Gastroesophageal sphincter (tissue), 3 donors: ENCODE measurements at regions not wholly inside any gene's neighbourhood (a gene's known extent, or its start where the extent isn't known, plus 50 kb on each side); places are given as distances from the start of the nearest gene placed in this dataset.
"Not testable (repeated sequence)": the region's sequence is repeated elsewhere in the genome, so short reads cannot be mapped to it uniquely, and the experiment has no call there.

Experiments
- EP300 ChIP-seq: sonication (generic); formaldehyde crosslinking; IDR thresholded peaks from one replicate; pipeline ENCODE4 v1.6.1; 2017; ENCODE audit warnings: antibody characterized with exemption, mild to moderate bottlenecking
- POLR2A ChIP-seq, 2 donors: fragments of 450-650 bp; IDR thresholded peaks; one replicate each; pipeline ENCODE4 v1.6.1; 2017; ENCODE audit warnings: antibody characterized with exemption in 2 of 2, mild to moderate bottlenecking in 2 of 2, moderate library complexity in 1 of 2
- POLR2AphosphoS5 ChIP-seq: sonication (generic); formaldehyde crosslinking; IDR thresholded peaks from one replicate; pipeline ENCODE4 v1.6.1; 2017; ENCODE audit warnings: antibody characterized with exemption
- TF ChIP-seq, protein P1 (sequence below), 4 experiments: fragments of 200-600 bp in 2 of 4; fragments of 450-650 bp in 2 of 4; sonication (generic) in 1 of 4; IDR thresholded peaks; one replicate each; pipeline ENCODE4 v1.5.1; 2017 to 2019; ENCODE audit warnings: antibody characterized with exemption in 4 of 4, mild to moderate bottlenecking in 2 of 4, moderate library complexity in 2 of 4

DNA sequence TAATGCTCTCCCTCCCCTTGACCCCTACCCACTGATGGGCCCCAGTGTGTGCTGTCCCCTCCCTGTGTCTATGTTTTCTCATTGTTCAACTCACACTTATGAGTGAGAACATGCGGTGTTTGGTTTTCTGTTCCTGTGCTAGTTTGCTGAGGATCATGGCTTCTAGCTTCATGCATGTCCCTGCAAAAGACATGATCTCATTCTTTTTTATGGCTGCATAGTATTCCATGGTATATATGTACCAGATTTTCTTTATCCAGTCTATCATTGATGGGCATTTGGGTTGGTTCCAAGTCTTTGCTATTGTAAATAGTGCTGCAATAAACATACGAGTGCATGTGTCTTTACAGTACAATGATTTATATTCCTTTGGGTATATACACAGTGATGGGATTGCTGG is 67.9 kb upstream of the ST8SIA6 start:
- TF ChIP-seq, protein P1, sequence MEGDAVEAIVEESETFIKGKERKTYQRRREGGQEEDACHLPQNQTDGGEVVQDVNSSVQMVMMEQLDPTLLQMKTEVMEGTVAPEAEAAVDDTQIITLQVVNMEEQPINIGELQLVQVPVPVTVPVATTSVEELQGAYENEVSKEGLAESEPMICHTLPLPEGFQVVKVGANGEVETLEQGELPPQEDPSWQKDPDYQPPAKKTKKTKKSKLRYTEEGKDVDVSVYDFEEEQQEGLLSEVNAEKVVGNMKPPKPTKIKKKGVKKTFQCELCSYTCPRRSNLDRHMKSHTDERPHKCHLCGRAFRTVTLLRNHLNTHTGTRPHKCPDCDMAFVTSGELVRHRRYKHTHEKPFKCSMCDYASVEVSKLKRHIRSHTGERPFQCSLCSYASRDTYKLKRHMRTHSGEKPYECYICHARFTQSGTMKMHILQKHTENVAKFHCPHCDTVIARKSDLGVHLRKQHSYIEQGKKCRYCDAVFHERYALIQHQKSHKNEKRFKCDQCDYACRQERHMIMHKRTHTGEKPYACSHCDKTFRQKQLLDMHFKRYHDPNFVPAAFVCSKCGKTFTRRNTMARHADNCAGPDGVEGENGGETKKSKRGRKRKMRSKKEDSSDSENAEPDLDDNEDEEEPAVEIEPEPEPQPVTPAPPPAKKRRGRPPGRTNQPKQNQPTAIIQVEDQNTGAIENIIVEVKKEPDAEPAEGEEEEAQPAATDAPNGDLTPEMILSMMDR (IDR thresholded peaks at IDR 0.05) = not testable (repeated sequence)
- TF ChIP-seq POLR2AphosphoS5; POLR2A (IDR thresholded peaks at IDR 0.05); EP300: not testable (repeated sequence)
